ENCODE measurements at regions not wholly inside any gene's neighbourhood (a gene's known extent, or its start where the extent isn't known, plus 50 kb on each side); places are given as distances from the start of the nearest gene placed in this dataset.

DNA sequence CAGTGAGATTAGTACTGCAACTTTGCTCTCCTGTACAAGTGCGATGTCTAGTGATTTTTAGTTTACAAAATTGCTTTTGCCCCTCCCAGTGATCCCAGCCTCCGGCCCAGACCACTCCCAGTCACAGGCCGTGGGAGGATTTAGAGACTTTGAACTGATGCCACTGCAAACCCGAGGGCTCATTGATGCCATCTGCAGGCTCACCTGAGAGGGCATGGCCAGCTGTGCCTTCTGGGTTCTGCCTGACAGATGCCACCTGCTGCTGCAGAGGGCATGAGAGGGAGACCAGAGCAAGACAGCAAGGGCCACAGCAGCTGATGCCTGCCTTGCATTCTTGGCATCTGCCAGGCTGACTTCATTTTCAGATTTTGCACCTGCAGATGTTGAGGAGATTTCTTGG lies 593.8 kb downstream of the CDK5RAP2 start:
- no peak for DNase-seq

DNA sequence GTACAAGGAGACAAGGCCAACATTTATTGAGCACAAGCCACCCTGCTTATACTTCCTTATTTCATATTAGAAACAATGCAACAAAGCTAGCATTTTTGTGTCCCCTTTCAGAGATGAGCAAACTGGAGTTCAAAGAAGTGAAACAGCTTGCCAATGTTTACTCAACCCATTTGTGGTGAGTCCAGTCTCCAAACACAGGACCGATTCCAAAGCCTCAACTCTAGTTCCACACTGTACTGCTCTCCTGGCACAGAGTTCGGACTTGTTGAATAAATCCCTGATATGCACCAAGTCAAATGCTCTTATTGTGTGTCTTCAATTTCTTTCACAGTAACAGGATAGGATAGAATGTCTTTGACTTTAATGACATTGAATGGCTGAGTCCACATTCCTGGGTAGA lies 604.8 kb upstream of the BRINP1 start:
- DNase-seq = no peak

DNA sequence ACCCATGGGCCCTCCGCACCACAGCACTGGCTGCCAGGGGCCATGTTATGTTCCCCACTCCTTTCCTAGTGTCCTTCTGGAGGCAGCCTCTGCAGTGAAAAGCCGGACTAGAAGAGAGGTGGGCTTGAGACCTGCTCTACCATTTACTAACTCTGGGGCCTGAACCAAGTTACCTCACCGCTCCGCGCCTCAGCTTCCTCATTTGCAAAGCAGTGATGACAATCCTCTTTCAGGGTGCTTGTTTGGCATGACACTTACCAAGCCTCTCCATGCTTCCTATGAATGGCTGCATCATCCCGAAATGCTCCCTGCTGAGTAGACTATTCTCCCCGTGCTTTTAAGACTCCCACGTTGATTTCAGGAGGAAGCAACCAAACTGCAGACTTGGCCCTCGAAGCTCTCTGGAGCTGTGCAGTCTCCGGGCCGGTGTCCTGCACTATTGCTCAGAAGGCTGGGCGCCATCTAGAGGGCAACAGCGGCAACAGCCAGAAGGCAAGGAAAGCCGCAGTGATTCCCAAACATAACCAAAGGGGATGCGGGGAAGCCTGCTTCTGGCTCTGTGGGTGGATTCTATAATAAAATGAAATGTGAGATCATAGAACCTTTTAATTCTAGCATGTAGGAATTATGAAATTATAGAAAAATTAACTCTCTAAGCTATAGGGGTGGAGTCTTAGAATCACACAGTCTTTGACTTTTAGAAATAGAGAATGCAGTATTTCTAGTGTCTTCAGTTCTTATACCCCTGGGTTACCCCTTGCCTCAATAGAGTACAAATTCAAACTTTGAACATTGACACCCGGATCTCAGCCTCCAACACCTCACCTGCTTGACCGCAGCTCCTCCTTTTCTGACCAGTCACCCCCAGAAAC lies 599.8 kb upstream of the BRINP1 start:
- DNase-seq = peak; percentile 68

DNA sequence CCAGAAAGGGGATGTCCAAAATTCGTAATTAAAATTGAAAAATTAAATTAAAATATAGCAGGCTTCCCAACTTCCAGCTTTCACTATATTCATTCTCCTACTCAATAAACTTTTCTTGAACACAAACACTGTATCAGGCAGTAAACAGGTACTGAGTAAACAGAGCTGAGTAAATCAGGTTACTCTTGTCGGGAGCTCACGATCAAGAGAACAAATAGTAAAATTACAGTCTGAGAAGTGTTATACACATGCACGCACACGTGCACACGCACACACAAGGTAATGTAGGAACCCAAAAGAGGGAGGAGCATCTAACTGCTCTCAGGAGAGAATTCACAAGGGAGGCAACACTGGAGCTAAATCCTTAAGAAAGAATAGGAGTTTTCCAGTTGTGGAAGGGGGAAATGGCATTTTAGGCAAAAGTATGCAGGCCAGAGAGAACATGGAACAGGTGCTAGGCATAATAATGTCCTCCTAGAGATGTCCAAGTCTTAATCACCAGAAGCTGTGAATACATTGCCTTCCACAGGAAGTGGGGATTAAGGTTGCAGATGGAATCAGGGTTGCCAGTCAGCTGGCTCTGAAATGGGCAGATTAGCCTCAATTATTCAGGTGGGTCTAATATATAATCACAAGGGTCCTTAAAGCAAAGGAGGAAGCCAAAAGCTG lies 598.8 kb upstream of the BRINP1 start:
- no peak for DNase-seq

DNA sequence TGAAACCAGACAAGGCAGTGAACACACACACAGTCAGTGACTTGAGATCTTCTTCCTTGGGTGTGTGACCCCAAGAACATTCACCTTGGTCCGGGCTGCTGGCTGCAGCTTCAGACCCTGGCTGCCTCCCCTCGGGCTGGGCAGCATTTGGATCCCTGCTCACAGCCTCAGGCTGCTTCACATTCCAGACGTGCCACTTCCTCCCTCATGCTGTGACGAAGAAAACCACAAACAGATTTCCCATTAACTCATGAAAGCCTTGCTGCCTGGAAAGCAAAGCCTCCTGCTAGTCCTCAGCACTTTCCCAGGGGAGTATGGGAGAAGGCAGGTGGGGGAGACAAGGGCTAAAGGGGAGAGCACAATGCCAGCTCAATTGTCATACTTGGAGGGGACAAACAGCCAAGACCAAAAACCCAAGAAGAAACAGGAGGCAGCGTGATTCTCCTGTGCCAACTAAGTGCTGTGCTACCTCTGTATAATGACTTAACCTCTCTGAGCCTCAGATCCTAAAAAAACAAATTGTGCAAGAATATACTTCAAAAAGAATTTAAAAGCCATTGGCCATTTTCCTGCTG lies 594.6 kb upstream of the BRINP1 start:
- DNase-seq = peak; percentile 90

DNA sequence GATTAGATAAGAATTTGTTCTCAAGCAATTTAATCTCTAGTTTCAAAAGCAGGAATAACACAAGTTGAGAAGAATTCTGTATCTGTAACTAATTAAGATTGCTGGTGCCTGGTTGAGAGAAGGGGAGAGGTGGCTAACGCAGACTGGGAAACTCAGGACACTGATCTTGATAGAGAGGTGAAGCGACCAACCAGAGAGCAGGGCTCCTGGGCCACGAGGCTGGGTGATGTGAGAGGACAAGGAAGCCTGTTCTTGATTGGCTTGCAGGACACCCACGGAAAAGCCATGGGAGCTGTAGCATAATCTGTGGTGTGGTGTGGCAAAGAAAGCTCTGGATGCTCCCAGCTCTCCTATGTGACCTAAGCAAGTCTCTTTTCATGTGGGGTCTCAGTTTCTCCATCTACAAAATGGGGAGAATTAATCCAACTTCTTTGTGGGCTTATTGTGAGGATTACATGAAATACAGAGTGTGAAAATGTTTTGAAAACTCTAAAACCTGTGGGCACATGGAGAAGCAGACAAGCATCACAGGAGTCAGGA lies 594.1 kb upstream of the BRINP1 start:
- peak; percentile 62 for DNase-seq

DNA sequence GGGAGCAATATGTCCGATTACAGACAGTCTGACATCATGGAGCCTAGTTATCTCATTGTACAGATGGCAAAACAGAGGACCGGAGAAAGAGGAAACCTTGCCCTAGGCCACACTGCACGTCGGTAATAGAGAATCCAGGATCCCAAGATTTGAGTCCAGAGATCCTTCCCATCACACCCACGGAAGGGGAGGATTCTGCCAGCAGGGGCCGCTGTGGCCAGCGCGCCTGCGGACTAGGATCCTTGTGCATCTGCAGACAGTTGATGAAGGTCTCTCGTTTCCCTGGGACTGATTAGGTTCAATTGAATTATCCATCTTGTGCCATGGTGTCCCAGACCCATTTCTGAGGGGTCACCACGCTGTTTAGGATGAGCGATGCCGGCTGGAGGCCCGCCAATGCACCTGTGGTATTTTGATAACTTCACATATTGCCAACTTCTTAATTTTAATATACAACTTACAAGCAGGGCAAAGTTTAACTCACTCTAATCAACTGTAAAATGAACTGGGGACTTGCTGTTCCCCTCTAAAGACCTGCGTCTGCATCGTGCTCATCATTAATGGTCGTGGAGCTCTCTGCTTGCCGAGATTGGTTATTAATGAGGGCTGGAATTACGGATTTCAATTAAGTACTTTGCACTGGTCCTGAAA lies 592.7 kb upstream of the BRINP1 start:
- peak; percentile 21 for DNase-seq

DNA sequence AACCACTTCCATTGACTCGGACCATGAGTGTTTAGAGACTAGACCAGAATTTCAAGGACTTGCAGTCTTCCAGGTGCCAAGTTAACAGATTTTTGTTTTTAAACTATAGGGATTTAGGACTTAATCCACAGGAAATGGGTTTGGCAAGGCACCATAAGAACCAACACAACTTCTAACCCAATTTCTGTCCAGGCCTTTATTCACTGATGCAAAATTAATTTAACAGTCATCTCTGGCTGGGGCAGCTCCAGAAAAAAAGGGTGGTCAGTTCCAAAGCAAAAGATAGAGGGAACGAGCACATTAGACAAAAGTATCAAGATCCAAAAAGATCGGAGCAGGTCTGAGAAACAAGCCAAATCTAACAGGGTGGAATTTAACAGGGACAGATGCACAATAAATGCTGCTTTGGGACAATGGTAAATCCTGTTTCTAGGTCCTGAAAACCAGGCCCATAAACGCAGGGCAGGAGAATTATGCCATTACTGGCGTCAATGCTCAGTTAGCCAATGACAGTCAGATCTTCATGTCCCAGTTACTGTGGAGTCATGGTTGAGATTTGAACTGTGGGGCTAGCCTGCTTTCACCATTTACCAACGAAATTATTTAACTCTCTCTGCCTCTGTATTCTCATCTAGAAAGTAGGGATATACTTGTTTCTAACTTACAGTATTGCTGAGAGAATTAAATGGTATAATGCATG lies 590.8 kb upstream of the BRINP1 start:
- DNase-seq = no peak

DNA sequence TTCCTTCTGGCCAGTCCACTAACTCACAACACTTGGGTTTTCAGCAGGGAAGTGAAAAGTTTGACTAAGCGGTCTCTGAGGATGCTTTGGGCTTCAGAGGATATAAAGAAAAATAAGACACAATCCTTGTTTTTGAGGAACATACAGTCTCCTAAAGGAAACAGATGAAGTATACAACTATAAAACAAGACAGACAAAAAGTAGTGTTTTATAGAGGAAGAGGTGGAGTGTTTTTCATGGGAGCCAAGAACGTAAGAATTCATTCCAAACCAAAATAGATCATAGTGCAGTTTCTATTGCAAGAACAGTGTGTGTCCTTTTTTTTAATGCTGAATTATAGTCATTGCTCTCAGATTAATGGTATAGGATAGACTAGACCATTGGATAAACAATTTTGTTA lies 586.9 kb upstream of the BRINP1 start:
- no peak for DNase-seq

DNA sequence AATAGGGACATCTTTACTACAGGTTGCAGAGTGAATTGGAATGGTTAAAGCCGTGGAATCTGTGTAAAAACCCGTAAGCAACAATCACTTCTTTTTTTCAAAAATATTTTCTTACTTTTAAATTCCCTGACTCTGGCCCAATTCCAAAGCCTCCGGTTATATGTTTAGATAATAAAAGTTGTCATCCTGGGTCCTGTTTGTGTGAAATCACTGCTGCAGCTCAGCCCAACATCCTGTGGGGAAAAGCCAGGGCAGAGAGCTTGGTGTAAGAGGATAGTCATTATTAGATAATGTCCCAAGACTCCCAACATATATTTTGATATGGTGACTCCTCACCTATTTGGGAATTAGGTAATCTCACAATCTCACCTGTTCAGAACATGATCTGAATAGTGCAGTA lies 586.0 kb upstream of the BRINP1 start:
- DNase-seq = no peak

DNA sequence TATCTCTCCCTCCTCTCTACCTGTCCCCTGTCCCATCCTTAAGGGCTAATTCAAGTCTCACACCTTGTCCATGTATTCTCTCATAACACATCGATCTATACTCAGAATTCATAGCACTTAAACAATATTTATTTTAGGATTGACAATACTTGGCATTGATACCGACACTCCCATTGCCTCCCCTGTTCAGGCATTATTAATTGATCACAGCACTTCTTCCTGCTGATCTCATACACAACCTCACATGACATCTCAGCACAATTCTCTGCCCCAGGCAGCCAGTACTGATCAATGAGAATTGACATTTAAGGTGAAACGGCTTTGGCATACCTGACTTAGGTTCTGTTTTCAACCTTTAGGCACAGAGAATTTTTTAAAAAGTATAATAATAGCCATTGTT lies 582.4 kb upstream of the BRINP1 start:
- DNase-seq = no peak

DNA sequence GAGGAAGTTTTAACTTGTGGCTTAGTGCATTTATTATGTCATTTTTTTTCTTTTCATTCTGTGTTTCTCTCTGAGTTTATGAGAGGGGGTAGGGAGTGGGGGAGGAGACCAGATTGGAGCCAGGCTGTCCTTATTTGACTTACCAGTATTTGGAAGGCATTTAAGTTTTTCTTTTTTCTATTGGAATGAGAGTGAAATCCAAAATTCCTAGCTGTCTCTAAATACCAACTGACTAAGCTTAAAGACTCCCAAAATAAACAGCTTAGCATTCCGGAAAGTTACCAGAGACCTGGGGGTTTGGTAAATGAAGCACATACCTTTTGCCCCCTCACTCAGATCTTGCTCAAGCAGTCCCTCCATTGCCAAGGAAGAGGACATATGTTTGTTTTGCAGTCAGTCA lies 581.9 kb upstream of the BRINP1 start:
- DNase-seq = no peak

DNA sequence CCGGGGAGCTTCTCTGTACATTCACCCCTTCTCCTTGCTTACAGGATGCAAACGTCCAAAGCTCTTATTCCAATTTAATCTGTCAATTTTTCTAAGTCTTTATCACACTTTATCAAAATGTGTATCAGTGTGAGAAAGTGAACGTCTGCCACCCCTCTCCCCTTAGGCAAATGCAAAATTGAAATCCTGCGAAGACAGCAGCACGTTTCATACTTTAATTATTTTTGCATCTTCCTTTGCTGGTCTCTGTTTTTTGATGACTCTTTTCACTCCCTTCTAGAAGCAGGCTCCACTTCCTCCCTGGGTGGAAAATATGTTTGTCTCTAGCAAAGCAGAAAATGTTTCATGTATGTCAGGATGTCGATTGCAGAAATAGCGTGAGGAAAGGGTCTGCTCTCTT lies 576.5 kb upstream of the BRINP1 start:
- DNase-seq = no peak

DNA sequence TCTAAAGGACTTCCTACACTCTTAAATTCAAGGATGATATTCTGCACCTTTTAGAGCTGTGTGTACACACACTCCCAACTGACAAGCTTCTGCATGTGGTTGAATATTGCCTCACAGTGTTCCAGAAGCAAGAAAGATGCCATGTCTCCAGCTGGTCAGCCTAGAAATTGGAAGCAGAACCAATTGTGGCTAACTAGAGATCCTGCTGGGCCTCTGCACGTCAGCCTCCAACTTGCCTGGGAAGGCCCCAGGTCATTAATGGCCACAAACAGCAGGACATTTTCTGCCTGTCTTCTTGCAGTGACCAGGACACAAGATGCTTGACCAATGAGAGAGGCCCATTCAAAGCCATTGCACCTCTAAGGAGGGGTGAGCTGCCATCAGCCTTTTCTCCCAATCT lies 571.9 kb upstream of the BRINP1 start:
- DNase-seq = no peak

DNA sequence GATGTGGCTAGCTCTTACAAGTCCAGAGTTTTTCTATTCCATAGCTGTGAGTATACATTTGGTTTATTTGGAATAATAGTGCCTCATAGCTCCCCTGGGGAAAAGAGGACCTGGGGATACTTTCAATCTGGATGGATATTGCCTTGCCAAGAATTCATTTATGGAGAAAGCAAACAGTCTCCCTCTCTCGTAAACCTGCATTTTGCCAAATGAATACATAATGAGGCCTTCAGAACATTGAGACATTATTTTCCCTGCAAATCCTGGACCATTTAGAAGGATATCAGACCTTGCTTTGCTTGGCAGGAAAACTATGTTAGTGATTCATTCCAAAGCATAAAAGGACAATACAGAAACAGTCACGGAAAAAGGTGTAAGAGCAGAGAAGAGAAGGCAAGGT lies 569.6 kb upstream of the BRINP1 start:
- no peak for DNase-seq

DNA sequence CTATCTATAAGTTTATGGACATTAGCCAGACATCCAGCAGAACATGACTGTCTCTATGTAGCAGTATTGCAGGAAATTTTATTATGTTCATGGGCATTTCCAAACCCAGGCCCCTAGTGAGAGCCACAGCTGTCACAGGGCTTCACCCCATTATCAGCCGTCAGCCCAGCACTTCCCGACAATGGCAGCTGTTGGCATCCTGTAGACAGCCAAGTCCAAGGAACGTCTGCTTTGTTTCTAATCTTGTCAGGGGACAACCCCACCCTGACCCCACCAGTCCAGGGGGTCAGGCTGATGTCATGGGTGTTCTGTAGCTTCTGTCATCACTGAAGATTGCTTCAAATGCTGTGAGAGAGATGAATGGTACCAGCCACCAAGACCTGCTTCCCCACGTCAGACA lies 565.3 kb upstream of the BRINP1 start:
- DNase-seq = no peak

DNA sequence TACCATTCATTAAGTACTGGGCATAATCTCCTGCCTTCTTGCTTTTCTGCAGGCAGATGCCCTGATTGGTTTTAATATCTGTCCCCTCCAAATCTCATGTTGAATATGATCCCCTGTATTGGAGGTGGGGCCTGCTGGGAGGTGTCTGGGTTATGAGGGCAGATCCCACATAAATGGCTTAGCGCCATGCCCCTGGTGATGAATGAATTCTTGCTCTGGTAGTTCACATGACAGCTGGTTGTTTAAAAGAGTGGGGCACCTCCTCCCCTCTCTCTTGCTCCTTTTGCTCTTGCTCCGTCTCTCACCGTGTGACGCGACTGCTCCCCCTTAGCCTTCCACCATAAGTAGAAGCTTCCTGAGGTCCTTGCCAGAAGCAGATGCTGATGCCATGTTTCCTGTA lies 564.0 kb upstream of the BRINP1 start:
- no peak for DNase-seq

DNA sequence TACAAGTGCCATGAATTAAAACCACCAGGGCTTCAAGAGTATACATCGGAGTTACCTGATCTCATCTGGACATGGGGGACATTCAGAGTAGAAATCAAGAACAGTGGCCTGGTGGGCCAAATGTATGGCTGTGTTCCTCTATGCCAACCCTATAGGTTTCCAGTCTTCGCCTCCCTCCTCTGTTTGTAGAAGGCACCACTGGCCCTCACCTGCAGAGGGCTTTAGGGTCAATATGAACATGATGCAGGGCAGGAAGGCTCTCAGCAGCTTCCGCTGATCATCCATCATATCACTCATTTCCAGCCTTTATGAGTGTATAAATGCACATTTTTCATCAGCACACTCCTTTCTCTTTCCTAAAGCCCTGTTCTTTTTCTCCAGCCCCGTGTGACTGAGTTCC lies 555.5 kb upstream of the BRINP1 start:
- no peak for DNase-seq

DNA sequence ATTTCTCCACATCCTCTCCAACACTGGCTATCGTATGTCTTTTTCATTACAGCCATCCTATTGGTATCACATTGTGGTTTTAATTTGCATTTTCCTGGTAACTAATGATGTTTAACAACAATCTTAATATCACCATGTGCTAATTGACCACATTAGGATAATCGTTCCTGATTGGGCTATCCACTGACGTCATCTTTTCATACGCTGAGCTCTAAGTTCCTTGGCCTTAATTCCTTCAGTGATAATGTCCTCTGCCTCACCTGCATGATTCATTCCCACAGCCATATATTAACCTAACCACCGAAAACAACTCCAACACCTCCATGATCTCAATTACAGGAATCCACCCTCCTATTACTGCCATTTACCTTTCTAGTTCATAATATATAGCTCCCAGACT lies 547.9 kb upstream of the BRINP1 start:
- no peak for DNase-seq

DNA sequence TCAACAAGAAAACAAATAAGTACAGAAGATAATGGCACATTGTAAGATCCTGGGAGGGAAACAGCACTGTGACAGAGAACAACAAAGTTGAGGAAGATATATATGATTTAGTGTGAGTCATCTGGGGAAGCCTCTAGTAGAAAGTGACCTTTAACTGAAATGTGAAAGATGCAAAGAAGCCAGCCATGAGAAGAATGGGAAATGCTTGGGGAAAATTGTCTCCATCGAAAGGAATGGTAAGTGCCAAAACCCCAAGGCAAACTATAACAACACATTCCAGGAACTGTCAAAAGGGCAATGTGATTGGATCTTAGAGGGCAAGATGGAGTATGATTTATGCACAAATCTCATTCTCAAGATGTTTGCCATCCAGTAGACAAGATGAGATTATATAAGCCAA lies 537.8 kb upstream of the BRINP1 start:
- no peak for DNase-seq

DNA sequence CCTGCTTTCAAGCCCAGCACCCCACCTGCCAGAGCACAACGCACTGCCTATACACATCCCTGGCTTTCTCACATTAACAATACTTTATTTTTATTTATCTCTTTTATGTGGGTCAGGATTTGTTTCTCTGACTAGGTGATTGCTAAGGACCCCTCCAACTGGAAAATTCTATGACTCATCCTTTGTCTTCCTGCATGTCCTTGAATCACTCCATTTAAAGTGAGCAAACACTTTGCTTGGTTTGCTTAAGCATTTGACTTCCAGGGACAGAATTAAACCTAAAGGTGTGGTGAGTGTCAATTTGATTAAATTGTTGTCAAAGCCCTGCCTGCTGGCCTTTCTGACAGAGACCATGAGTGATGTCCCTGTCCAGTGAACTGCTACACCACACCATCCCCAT lies 536.5 kb upstream of the BRINP1 start:
- no peak for DNase-seq

DNA sequence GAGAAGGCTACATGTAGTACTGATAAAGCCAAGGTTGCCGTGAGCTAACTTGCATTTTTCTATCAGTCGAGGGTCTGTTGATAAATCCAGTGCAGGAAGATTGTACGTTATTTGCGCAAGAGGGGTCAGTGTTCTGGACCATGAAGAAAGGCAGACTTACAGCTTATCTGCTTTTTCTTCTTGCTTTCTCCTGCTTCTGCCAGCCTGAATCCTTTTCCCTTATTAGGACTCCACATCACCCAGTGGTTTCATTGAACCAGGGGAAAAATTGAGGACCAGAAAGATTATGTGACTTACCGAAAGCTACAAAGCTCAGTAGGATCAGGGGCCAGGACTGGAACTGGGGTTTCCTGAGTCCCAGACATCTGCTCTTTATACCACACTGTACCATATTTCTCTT lies 534.6 kb upstream of the BRINP1 start:
- DNase-seq = no peak

DNA sequence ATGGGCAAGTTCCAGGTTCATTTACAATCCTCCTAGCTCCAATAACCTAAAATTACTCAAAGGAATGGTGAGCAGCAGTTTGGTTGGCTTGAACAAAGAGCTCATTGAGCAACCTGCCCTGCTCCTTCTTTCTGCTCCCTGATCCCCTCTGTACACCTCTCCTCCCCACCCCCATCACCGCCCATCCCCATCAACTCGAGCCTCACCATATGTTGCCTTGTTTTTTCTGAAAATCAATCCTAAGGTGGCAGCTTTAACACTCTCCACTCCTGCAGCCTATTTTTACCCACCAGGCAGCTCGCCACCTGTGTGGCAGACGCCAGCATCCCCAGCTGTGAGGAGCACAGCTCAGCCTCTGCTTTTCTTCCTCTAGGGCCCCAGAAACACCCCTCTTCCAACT lies 533.4 kb upstream of the BRINP1 start:
- DNase-seq = no peak
